Mammary epithelial cell (primary cell): ENCODE measurements at regions not wholly inside any gene's neighbourhood (a gene's known extent, or its start where the extent isn't known, plus 50 kb on each side); places are given as distances from the start of the nearest gene placed in this dataset.
"Not testable (repeated sequence)": the region's sequence is repeated elsewhere in the genome, so short reads cannot be mapped to it uniquely, and the experiment has no call there.

Experiments used
- CTCF ChIP-seq, 2 donors: IDR thresholded peaks in 1 of 2; conservative IDR thresholded peaks in 1 of 2; 2 replicates each; pipeline ENCODE4 v1.5.1; 2011 to 2012; ENCODE audit warnings: inconsistent platforms in 2 of 2, low read length in 2 of 2, mild to moderate bottlenecking in 2 of 2, control low read depth in 1 of 2, low read depth in 1 of 2; ENCODE audit not compliant: insufficient read depth in 1 of 2; ENCODE audit errors: extremely low read depth in 1 of 2
- EZH2 ChIP-seq: IDR thresholded peaks from 2 replicates; pipeline ENCODE4 v1.6.1; 2012; ENCODE audit warnings: low read length, inconsistent platforms, borderline replicate concordance

- TF ChIP-seq CTCF (conservative IDR thresholded peaks at IDR 0.05 in 1 of 2, IDR thresholded peaks at IDR 0.05 in 1 of 2; ENCODE audit: extremely low read depth in 1 of 2, insufficient read depth in 1 of 2, low read depth in 1 of 2, low read length in 2 of 2); EZH2: not testable (repeated sequence)
Measured at GRCh38 chr22:11341387-11342068, 4186.5 kb upstream of the OR11H1 start.
